ENCODE measurements at regions not wholly inside any gene's neighbourhood (a gene's known extent, or its start where the extent isn't known, plus 50 kb on each side); places are given as distances from the start of the nearest gene placed in this dataset.
"Not testable (repeated sequence)": the region's sequence is repeated elsewhere in the genome, so short reads cannot be mapped to it uniquely, and the experiment has no call there.

DNA sequence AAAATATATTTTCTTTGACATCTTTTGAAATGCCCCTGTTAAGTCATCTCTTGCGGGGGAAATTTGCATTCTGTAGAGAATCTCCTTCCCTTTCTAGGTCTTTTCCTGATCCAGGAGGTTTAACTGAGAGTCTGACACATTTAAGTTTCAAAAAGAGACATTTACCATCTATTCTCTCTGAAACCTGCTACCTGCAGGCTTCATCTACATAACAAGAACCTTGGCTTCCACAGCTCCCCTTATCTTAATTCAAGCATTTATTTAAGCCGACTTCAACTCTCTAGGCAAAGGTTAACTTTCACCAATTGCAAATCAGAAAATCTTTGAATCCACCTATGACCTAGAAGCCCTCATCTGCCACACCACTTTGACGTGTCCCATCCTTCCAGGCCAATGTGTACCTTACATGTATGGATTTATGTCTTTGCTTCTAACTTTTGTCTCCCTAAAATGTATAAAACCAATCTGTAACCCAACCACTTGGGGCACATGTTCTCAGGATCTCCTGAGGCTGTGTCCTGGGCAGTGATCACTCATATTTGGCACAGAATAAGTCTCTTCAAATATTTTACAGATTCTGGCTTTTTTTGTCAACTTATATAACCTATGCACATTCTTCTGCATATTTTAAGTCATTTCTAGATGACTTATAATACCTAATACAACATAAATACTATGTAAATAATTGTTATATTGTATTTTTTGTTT lies 666.7 kb downstream of the UTRN start:
- no peak for DNase-seq

DNA sequence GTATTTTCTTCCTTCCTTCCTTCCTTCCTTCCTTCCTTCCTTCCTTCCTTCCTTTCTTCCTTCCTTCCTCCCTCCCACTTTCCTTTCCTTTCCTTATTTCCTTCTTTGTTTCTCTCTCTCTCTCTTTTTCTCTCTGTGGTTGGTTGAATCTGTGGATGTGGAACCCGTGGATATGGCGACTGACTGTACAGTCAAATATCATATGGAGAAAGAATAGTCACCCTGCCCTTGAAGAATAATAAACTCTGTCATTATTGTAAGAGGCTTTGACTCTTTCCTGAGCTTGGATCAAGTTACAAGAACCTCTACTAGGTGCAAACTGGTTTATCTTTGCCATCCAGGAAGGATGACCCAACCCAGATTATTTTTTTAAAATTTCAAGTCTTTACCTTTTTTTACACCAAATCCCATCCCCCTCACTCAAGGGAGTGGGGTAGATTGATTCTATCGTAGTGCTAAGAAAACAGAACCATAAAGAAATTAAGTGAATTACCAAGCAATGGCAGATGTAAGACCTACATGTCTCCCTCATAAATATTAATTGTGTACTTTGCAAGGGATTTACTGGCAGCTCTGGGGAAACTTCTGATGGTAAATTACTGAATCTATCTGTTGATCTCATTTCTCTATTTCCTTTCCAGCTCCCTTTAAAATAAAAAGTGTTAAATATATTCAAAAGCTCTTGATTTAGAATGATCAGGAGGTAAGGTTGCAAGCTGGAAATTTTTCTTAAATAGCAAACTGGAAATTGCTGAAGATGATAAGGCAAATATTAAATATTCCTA lies 667.5 kb downstream of the UTRN start:
- no peak for DNase-seq

DNA sequence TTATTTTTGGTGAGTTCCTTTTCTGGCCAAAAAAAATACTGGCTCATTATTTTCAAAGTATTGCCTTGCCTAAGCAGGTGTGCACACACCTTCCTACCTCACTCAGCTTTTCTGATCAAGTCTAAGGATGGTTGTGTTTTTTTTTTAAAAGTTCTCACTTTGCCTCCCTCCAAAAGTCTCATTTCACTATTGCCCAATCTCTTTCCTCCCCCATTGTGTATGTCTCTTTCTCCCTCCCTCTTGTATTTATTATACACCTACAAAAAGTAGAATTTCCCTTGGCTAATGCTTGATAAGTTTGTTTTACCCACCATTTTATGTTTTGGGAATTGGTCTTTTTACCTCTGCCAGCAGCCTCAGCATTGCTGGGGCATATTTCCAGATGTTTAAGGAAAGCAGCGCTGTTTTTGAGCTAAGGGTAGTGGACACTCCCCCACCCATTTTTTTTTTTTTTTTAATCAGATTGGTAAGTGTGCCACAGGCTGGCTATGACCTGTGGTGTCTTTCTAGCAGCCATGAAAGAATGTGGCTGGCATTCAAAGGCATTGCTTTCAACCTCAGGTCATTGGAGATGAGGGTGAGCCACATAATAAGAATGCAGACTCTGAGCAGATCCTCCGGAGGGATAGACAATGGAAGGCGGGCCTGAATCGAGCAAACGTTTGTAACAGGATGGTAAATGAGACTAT lies 668.6 kb downstream of the UTRN start:
- no peak for DNase-seq

GRCh38 chr6:144954241-144954556 lies 669.1 kb downstream of the UTRN start:
- DNase-seq = no peak

GRCh38 chr6:144955392-144955791 lies 670.3 kb downstream of the UTRN start:
- no peak for DNase-seq

GRCh38 chr6:144955859-144956258 lies 670.7 kb downstream of the UTRN start:
- no peak for DNase-seq

DNA sequence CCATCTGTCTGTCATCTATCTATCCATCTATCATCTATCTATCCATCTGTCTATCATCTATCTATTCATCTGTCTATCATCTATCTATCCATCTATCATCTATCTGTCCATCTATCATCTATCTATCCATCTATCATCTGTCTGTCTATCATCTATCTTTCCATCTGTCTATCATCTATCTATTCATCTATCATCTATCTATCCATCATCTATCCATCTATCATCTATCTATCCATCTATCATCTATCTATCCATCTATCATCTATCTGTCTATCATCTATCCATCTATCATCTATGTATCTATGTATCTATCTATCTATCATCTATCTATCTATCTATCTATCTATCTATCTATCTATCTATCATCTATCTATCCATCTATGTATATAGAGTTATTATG lies 671.6 kb downstream of the UTRN start:
- DNase-seq = not testable (repeated sequence)

- no peak for DNase-seq
Measured at GRCh38 chr6:144957236-144957937, 672.3 kb downstream of the UTRN start.

- DNase-seq = no peak
Measured at GRCh38 chr6:144969154-144969553, 684.0 kb downstream of the UTRN start.

DNA sequence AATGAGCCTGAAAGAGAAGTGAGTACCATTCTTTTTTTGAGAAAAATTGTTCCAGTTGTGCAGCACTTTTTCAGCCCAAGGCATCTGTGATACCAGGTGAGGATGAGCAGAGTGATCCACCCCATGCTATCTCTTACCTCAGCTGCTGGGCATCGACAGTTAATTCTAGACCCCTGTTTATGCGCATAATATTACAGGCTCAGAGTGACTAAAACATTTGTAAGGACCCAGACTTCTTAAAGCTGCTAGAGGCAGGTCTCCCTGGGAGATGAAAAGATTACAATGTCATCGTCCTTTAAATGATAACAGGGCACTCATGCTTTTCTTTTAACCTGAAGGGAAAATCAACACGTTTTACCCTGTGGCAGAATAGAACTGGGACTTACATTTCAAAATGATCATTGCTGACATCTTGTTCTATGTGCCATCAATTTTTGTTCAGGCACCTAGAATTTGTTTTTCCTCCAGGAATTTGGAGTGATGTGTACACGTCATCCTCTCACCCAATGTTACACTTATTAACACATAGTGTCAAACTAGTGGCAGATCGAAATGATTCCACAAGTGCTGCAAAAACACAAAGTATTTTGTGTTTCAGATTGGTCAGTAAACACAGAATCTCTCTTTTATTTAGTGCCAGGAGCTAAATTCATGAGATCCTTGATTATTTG lies 684.6 kb downstream of the UTRN start:
- DNase-seq = no peak

GRCh38 chr6:144977250-144977864 lies 692.2 kb downstream of the UTRN start:
- DNase-seq = not testable (repeated sequence)

GRCh38 chr6:144978208-144978607 lies 693.1 kb downstream of the UTRN start:
- no peak for DNase-seq

DNA sequence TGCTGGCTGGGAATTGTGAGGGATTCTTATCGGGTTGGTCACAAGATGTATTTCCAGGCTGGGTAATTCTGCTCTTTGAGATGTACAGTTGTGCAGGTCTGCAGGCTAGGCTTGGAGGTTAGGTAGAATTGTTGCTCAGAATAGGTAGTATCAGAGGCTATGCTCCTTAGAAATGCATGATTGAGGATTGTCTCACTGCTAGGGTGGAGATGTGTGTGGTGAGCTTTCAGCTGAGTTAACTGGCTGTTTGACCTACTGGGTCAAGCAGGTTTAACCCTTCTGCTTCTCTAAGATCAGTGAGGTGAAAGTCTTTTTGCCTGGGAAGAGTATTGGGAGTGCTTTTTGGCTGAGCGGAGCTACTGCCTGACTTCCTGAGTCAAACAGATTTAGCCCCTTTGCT lies 701.1 kb downstream of the UTRN start:
- DNase-seq = no peak

DNA sequence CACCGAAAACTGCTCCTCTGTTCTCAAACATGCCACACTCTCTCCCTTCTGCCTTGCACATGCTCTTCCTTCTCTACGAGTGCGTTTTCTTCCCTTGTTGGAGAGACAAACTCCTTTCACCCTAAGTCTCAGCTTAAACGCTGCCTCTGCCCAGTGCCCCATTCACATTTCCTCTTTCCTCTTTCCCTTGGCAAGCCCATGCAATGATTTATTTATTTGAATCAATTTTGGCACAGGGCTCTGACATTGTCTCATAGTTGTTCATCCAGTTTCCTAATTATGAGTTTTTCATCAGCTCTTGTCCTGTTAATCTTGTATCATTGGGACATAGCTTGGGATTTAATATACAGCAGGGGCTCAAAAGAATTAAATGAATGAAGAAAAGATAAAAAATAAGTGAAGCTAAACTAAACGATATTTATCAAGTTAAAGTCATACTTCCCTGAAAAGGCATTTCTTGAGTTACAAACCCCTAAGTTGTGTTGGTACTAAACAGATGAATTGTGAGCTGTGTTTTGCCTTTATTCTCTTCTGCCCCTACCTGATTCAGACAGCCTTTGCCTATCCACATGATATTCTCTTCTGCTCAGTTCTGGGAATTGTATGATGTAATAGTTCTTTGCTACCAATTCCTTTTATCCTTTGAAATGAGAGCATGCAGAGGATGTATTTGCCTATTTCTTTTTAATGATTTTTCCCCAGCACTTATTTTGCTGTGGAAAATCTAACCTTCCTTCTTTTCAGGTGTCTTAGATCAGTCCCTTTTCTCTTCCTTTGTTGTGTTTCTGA lies 704.4 kb downstream of the UTRN start:
- DNase-seq = no peak

DNA sequence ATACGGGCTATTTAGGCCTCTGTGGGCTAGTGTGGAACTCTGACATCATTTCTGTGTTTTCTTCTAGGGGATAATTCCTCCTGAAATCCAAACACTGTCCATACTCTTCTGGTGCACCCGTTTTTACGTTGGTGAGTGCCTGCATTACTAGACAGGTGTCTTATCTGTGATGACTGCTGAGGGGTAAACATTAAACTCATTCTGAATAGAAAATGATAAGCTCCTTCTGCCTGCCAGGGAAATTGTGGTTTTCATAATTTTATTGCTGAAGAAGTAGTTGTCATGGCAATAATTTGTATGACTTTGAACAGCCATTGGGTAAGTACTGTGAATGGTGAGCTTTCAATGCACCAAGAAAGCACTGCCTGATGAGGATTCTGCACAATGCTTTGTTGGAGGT lies 705.6 kb downstream of the UTRN start:
- no peak for DNase-seq

DNA sequence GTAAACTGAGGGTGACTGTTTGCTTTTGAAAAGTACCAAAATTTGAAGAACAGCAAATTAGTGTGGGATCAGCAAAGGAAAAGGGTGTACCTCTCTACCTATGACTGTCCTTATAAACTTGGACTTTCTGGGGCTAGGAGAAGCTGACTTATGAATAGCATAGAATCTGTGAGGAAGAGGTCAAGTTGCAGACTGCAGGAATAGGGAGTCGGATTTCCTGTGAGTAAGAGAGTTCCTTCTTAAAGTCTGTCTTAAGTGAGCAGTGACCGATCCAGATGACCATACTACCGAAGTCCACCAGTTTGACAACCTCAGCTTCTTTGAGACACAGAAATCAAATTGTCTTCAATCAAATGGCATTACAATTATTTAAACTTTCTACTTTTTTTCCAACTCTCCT lies 708.7 kb downstream of the UTRN start:
- DNase-seq = no peak

- DNase-seq = no peak
Measured at GRCh38 chr6:144997996-144998395, 712.9 kb downstream of the UTRN start.

DNA sequence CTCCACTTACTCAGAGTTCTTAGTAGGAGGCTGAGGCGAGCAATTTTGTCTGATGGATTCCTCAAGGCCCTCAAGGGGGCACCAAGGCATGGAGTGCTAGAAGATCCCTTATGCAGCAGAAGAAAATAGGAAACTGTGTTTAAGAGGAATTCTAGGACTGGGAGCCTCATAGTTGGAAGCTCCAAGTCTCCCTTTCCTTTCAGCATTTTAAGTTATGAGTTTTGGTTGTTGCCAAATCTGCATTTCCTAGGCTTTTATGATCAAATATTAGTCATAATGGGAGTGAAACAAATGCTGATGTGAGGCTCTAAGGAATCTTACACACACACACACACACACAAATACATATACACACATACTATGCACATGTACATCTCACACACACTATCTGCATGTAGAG lies 714.0 kb downstream of the UTRN start:
- no peak for DNase-seq

DNA sequence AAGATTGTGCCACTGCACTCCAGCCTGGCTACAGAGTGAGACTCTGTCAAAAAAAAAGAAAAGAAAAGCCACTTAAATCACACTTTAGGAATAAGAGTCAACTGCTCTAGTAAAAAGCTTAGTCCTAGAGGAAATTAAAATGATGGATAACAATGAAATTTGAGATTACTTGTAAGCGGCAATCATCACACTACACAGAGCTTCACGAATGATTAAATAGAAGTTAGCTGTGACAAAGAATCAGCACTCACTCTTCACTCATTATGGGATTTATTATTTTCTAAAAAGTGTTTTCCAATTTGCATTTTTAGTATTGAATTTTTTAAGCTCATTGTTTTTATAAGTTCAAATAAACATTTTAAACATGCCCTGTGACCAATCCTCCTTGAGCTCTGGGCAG lies 718.0 kb downstream of the UTRN start:
- no peak for DNase-seq

DNA sequence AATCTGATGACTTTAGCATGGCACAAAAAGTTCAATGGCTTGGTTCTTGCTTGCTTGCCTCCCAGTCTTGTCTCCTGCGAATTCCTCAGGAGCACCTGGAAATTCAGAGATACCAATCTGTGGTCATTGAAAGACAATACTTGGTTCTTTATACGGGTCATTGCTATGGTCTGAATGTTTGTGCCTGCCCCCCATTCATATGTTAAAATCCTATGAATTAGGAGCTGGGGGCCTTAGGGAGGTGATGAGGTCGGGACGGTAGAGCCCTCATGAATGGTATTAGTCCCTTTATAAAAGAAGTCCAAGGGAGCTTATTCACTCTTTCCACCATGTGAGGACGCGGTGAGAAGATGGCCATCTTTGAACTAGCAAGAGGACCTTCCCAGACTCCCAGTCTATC lies 721.8 kb downstream of the UTRN start:
- no peak for DNase-seq

GRCh38 chr6:145008715-145009114 lies 723.6 kb downstream of the UTRN start:
- DNase-seq = no peak

GRCh38 chr6:145009711-145010110 lies 724.6 kb downstream of the UTRN start:
- DNase-seq = no peak
